Activated CD4-positive, alpha-beta T cell treated with anti-CD3 and anti-CD28 coated beads, Interleukin-2, amount 50 U/mL, for 16 hours (primary cell): ENCODE measurements at regions not wholly inside any gene's neighbourhood (a gene's known extent, or its start where the extent isn't known, plus 50 kb on each side); places are given as distances from the start of the nearest gene placed in this dataset.
"Not testable (repeated sequence)": the region's sequence is repeated elsewhere in the genome, so short reads cannot be mapped to it uniquely, and the experiment has no call there.

Source experiments
- DNase-seq: peaks from one replicate; pipeline ENCODE4 v3.0.0-alpha.2; 2020

DNA sequence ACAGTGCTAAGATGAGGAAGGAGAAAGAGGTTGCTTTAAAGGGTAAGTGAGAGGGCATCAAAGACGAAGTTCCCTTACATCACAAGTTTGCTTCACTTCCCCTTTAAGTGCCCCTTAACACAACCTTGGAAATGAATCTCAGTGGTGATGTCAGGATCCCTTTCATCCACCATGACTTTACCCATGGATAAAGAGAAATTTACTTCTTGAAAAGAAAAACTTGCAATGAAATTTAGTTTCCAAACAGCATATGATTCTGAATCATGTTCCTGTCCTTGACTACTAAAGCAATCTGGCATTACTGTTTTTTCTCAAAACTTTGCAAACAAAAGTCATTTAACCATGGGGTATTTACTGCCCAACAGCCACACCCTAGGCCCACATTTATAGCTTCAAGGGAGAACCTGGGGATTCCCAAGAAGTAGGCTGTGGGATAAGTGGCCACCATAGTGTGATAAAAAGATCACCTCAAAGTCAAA, 135.9 kb downstream of the ITGB8 start:
- no peak for DNase-seq

DNA sequence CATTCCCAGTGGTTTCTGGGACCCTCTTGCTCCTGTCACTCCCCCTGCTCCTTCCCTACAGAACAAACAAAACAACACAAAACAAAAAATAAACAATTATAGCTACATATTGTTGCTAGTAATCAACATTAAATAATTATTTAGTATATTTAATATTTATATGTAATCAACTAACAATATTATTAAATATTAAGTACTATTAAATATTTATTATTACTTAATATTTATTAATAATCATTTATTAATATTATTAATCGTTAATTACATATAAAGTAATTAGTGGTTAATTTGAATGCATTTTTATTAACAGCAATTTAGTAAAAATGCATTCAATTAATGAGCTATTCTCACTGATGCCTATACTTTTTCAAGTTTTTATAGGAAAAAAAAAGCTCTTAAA, 139.4 kb downstream of the ITGB8 start:
- no peak for DNase-seq

DNA sequence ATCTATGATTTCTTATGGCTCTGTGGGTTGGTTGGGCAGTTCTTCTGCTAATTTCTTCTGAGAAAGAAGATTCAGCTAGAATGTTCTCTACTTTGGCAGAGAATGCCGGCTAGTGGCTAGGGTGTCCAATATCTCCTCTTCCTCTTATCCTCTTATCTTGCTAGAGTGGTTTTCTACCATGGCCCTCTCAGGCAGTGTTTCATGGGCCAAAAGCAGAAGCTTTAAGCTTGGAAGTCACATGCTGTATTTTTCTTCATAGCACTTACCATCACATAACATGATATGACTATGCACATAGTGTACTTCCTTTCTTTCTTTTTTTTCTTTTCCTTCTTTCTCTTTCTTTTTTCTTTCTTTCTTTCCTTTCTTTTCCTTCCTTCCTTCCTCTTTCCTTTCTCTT, 140.0 kb downstream of the ITGB8 start:
- no peak for DNase-seq

DNA sequence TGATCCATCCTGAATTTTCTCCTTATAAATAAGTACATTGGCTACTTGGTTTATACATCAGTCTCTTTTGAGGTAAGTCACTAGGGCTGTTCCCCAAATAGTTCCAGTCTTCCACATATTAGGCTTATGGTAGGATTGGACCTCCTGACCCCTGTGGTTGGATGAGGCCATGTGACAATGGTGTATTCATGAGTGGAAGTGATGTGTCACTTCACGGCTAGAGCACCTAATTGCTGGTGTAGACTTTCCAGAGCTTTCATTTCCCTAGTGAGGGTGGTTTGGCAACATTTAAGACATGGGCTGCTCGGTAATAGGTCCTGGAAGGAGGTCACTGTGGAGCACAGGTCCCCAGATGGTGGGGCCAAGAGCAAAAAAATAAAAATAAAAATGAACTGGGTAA, 141.2 kb upstream of the ABCB5 start:
- no peak for DNase-seq

DNA sequence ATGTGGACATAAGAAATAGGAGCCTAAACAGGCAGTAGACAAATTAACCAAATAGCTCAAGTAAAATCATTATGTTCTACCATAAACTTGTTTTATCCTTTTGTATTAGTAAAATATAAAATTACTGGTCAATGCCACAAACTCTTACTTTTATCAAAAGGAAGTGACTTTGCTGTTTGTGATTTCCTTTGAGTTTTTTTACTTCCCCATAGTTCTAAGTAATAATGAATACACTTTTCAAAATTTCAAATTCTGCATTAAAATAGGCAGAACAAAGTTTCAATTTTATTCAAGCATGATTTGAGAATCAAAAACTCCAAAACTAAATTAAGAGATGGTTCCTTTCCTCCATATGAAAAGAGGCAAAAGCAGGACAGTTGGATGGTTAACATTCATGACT, 139.7 kb upstream of the ABCB5 start:
- DNase-seq: no peak

DNA sequence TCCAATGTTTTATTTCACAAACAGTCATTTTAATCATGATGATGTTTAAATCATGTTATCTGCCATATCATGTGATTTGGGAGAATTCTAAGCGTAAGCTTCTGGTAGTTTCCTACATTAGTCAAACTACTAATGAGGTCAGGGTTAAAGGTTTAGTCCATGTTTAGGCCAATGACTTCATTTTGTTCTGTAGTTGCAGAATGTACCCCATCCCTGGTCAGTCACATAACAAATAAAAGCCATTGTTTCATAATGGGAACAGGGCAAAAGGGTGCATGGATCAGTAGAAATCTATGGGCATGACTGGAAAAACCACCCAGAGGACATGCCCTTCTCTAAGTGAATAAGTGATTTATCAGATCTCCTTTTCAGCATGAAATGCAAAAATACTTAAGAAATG, 138.4 kb upstream of the ABCB5 start:
- DNase-seq: no peak

DNA sequence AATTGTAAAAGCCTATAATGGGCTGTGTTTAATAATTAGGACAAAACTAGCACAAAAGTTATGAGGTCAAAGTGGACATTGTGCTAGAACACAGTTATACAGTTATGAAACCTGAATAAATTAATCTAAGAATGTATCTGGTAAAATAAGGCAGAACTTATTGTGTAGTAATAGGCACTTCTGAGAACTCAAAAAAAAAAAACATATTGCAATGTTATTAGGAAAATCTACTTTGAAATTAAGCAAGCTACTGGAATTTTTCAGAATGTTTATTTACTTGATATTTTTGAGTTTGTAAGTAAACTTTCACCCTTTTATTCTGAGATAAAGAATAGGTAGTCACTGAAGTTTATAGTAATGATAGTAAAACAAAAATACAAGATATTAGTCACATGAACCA, 135.8 kb upstream of the ABCB5 start:
- no peak for DNase-seq

DNA sequence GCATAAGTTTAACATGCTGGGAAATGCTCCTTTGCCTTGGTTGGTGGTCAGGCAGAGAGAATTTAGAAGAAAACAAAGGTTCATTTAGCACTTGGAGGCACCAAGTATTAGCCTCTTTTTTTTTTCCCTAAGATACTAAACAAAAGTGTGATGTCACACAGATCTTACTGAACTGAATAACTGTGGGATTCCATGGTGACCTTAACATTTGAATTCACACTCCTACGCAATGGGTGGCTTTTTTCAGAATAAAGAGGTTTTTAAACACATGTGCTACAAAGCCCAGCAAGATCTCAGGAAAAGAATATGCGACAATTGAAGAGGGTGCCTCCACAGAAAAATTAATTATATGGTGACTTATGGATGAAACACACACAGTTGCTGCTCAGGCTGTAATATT, 133.4 kb upstream of the ABCB5 start:
- no peak for DNase-seq

DNA sequence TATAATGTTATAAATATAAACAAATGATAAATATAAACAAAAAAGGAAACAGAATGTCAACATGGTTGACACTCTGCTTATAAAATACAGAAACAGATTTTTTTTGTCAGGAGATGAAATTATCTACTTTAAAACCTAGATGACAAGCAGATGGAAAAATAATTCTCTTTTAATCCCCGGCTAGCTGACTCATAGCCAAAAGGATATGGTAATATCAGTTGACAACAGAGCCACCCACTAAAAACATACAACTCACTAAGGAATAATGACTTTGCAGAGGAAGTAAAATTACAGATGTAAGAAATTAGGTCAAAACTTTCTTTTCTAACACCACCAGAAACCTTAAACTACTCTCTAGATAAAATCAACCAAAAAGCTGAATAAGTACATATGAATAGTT, 131.1 kb upstream of the ABCB5 start:
- DNase-seq: no peak

DNA sequence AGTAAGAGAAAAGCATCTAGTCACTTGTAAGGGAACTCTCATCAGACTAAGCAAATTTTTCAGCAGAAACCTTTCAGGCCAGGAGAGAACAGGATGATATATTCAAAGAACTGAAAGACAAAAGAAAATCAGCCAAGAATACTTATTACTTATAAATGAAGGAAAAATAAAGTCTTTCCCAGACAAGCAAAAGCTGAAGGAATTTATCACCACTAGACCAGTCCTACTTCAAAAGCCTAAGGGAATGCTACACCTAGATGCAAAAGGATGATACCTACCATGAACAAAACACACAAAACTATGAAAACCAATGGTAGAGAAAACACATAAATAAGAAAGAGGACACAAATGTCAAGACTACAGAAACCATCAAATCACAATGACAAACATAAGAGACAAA, 126.6 kb upstream of the ABCB5 start:
- no peak for DNase-seq

DNA sequence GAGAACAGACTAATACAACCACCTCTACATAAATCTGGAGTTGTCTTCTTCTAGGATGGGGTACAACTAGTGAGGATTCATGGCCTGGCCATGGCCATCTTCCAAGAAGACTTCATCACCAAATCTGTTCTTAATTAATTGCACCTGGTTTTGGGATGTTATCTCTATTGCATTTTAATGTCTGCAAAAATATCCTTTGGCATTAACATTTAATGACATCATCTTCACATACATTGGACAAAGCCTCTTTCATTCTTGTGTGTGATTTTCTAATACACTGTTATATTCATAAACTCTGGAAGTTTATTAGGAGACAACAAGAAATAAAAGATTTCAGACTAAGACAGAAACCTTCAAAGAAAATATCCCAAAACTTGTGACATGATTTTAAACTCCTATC, 124.2 kb upstream of the ABCB5 start:
- no peak for DNase-seq

DNA sequence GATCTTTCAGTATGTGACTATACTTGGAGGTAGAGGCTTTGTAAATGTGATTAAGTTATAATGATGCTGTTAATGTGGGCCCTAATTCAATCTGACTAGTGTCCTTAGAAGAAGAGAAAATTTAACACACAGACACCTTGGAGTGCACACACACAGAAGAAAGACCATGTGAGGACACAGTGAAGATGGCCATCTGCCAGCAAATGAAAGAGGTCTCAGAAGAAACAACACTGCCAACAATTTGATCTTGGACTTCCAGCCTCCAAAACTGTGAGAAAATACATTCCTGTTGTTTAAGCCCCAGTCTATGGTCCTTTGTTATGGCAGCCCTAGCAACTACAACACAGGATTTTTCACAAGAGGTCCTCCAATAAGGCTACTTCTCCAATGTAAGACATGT, 120.9 kb upstream of the ABCB5 start:
- DNase-seq: no peak

DNA sequence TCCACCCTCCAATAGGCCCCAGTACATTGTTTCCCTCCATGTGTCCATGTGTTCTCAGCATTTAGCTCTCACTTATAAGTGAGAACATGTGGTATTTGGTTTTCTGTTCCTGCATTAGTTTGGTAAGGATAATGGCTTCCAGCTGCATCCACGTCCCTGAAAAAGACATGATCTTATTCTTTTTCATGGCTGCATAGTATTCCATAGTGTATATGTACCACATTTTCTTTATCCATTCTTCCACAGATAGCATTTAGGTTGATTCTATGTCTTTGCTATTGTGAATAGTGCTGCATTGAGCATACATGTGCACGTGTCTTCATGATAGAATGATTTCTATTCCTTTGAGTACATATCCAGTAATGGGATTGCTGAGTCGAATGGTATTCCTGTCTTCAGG, 114.0 kb upstream of the ABCB5 start:
- DNase-seq: not testable (repeated sequence)

DNA sequence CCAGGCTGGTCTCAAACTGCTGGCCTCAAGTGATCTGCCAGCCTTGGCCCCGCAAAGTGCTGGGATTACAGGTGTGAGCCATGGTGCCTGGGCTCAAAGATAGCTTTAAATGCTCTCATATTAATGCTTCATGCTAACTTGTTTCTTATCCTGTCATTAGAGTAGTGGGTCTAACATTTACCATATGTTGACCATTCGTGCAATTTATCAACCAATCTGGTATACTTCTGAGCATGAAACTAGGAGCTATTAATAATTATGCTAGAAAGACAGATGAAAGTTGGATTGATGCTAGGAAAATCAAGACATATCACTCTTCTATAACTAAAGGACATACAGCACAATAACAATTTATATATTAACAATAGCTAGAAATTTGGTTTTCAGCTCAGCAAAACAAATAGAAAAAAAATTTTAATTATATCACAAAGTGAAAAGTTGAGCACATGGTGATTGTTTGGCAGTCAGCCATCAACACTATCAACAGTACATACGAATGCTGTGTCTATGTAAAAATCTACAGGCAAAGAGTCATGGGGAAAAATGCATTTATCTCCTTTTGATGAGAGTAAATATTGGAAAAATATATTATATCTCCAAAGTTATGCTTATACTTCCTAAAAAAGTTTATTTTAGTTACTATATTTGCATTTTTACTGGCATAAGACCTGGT, 112.1 kb upstream of the ABCB5 start:
- no peak for DNase-seq

DNA sequence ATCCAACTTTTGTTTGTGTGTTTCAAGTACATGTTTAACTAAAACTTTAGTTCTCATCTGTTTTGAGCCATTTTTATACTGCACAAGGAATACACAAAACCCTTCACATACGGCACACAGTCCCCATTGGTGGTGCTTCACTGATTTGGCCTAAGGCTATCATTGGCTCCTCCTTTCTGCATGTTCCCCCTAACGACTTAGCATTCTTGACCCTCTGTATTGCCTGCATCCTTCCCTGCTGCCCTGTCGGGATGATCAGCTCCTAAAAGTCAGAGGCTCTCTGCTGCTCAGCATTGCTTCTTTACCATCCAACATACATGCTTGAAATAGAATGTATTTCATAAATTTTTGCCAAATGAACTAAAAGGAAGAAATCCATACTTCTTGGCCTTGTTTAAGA, 111.4 kb upstream of the ABCB5 start:
- DNase-seq: no peak

DNA sequence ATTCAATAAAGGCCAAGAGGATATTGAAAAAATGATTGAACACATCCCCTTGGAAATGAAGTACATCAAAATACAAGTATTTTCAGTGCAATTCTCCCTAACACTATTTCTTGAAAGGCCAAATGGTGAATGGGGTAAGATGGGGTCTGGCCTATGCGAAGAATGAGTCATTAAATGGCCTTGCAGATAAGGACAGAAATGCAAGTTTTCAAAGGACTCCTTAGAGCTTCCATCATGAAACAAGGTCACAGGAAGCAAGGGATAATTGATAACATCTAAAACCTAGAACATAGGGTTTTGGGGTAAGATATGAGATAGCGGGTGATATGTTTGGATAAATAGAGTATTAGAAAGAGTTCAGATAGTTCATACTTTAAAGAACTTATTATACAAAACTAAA, 109.3 kb upstream of the ABCB5 start:
- no peak for DNase-seq

DNA sequence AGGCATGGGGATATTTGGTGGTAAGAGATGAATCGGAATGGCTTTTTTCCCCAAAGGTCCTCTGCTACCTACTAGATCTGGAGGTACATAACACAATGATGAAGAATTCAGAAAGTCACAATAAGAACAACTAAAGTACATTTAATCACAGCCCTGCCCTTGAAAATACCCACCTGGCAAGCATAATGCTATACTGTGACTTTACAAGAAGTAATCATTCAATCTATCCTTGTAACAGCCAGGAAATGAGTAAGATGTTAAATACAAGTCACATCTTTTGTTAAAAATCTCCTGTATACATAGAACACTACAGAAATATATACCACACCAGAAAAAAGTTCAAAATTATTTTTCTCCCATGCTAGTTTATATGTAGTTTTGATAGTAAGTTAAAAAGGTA, 108.3 kb upstream of the ABCB5 start:
- no peak for DNase-seq

DNA sequence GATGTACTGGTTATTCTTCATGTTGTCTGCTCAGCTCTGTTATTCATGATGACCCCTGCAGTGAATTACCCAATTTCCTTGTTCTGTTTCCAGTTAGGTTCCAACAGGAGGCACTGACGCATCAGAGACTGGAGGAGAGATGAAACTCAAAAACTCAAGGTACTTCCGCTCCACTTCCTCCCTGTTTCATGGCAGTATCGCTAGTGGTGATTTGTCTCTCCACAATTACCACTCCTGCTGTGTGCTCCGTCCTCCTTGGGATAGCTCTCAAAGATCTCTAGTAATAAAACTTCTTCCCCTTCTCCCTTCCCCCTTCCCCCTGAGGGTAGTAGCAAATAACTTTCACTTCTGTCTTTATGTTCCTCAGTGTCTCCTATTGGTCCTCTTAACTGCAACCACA, 107.4 kb upstream of the ABCB5 start:
- no peak for DNase-seq

DNA sequence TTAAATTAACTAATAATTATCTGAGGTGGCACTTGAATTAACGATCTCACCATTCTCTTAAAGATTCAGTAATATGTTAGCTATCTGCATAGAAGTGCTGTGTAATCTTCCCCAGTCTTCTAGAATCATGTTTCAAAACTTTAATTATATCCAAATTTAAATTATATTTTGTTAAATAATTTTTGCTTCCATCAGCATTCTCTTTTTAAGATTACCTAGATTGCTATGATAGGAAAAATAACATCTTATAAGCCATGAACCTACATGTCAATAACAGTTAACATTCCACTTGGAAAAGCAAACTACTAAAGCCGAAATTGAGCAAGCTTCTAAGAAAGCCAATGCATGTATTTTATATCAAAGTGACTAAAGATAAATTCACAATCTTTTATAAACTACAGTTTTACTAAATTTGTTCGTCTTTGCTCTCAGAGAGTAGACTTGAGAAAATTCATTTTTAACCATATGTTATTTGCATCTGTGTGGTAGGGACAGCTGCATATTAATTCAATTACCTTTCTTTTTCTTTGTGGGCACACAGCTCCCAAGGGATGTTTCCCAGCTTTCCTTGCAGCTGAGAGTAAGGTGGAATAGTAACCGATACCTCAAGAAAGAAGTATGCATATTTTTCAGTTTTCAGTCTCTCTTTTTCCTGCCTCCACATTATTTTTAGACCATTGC, 105.4 kb upstream of the ABCB5 start:
- no peak for DNase-seq

DNA sequence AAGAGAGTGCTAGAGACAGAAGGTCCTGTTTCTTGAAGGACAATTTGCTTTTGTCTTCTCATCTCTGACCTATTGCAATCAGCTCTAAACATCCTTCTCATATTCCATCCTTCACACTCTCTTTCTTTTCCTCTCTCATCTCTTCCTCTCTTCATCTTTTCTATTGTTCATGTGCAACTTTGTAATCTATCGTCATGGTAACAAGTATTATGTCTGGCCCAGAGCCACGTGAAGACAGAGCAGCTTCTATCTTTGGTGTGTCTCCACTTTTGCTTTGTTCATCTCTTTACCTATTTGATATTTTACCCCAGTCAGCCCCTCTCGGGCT, 104.9 kb upstream of the ABCB5 start:
- no peak for DNase-seq

DNA sequence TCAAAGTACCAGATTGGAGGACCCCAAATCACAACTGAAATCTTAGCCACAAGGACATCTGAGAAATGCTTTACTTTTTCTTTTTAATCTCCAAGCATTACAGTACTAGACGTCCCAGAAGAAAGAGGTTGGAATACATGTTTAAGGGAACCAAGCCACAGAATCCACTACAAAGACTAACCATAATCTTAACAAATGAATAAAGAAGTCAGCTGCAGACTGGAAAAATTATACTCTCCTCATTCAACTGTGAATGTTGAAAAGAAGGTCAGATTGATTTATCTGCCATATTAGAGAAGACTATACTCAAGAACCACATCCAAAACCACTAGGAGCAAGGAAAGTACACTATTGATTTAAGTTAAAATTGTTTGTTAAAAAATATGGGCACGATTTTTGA, 102.1 kb upstream of the ABCB5 start:
- DNase-seq: no peak

DNA sequence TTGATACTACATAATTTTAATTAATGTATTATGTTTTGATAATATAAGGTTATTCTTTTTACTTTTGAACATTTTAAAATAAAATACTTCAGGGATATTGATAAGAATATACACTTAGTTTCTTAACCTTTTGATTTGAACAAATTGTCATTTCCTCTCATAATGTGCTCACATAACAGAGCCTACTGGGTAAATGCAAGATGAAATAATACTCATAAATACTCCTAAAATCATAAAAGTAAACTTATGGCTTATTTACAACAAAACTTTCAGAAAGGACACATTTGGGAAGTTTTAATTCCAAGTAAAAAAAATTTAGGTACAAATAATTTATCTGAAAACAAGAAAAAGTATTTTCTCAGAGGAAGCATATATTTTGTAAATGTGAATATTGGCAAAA, 101.6 kb upstream of the ABCB5 start:
- no peak for DNase-seq

DNA sequence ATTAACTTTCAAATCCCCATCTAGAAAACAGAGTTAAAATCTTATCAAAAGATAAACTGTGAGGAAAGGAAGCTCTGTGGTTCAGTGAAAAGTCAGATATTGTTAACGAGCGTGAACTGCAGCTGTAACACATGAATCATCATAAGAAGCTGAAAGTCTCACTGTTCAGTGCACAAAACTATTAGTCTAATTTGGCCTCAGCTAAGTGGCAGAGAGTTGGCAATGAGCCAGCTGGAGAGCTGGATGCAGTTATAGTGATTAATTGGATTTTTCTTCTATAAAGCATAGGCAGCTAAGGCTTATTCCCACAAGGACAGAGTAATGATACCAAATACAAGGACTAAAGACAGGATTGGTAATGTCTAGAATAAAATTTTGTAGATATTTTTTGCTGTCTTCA, 101.1 kb upstream of the ABCB5 start:
- DNase-seq: no peak

DNA sequence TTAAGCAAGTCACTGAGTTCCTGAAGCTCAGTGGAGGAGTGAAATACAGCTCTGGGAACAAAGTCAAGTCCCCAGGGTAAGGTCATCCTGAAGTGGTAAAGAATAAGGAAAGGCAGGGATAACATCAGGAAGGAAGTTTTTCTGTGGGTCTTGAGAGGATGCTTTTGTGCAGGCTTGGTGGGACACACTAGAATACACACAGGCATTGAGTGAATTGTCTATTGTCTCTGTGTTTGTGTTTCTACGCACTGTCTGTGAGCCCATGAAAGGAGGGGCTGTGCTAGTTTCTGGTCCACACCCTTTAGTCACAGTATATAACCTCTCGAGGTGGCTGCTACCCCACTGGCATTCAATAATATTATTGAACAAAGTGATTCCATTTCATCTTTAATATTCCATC, 95.8 kb upstream of the ABCB5 start:
- DNase-seq: no peak

DNA sequence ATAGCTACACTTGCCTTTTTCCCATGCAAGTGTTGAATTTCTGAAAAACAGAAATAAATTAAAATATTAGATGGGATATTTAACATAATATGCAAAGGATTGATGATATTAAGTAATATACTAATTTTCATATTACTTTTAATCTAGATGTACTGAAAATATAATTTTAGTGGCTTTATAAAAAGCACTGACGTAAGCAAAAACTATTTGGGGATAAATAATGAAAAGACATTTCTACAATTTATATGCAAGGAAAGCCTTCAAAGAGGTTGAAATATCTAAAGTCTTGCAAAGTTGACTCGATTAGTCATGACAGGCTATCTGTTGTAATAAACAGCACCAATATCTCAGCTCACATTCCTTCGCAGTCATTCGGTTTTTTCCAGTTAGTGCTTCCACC, 94.9 kb upstream of the ABCB5 start:
- no peak for DNase-seq
